Urinary bladder (tissue), 3 donors: ENCODE measurements at regions not wholly inside any gene's neighbourhood (a gene's known extent, or its start where the extent isn't known, plus 50 kb on each side); places are given as distances from the start of the nearest gene placed in this dataset.

Source experiments
- DNase-seq: peaks from one replicate; pipeline ENCODE4 v3.0.0-alpha.2; 2015; ENCODE audit errors: extremely low spot score
- H3K27ac ChIP-seq: one replicate; pipeline ENCODE4 v1.5.1; 2013; ENCODE audit warnings: low read depth, mild to moderate bottlenecking, moderate library complexity
- H3K36me3 ChIP-seq: one replicate; pipeline ENCODE4 v1.6.1; 2013; ENCODE audit warnings: mild to moderate bottlenecking, moderate library complexity; ENCODE audit not compliant: insufficient read depth
- H3K4me1 ChIP-seq: one replicate; pipeline ENCODE4 v1.6.1; 2013; ENCODE audit warnings: mild to moderate bottlenecking, moderate library complexity; ENCODE audit not compliant: insufficient read depth
- H3K4me3 ChIP-seq: one replicate; pipeline ENCODE4 v1.5.1; 2013; ENCODE audit warnings: low read depth, low read length
- WGBS: extraction: QIAGEN DNeasy Blood & Tissue Kit; methylation state at CpG from one replicate; pipeline ENCODE4 v1.1.7; 2013; 5-methylcytosine and 5-hydroxymethylcytosine counted together
- donor health status: healthy with polysubstance abuse.
- donor health status: healthy.

GRCh38 chr7:41758321-41758720 is 55.4 kb upstream of the INHBA start:
- WGBS: 53% methylated on average over 3 of the region's 3 CpGs
- no peak for DNase-seq
- no peaks in the 10 kb centered on the region for H3K36me3 ChIP-seq
- H3K4me3 ChIP-seq: no peak overlapping the region
- no peaks in the 10 kb centered on the region for H3K4me1 ChIP-seq
- no peak overlapping the region for H3K27ac ChIP-seq

GRCh38 chr7:41756650-41757182 is 53.8 kb upstream of the INHBA start:
- Histone ChIP-seq H3K36me3 (no peaks in the 10 kb centered on the region), H3K4me1 (no peaks in the 10 kb centered on the region), H3K4me3 (no peak overlapping the region), H3K27ac (no peak overlapping the region)
- WGBS: 70% methylated on average over 3 of the region's 3 CpGs
- no peak for DNase-seq

- DNase-seq: no peak
- Histone ChIP-seq H3K27ac (no peak overlapping the region), H3K4me1 (no peaks in the 10 kb centered on the region), H3K36me3 (no peaks in the 10 kb centered on the region), H3K4me3 (no peak overlapping the region)
- 85% methylated on average over 1 of the region's 1 CpG for WGBS
Measured at GRCh38 chr7:41755096-41755495, 52.2 kb upstream of the INHBA start.

- Histone ChIP-seq H3K4me1 (no peaks in the 10 kb centered on the region), H3K27ac (no peak overlapping the region), H3K36me3 (no peaks in the 10 kb centered on the region), H3K4me3 (no peak overlapping the region)
- DNase-seq: no peak
Measured at GRCh38 chr7:41754046-41754445, 51.2 kb upstream of the INHBA start.
